GM12872 (cell line): ENCODE measurements at regions not wholly inside any gene's neighbourhood (a gene's known extent, or its start where the extent isn't known, plus 50 kb on each side); places are given as distances from the start of the nearest gene placed in this dataset.

Experiments
- TF ChIP-seq, protein P1 (sequence below): IDR thresholded peaks from 3 replicates; pipeline ENCODE4 v1.5.1; 2011; ENCODE audit warnings: low read depth, mild to moderate bottlenecking, low read length, moderate library complexity; ENCODE audit not compliant: insufficient read depth

DNA sequence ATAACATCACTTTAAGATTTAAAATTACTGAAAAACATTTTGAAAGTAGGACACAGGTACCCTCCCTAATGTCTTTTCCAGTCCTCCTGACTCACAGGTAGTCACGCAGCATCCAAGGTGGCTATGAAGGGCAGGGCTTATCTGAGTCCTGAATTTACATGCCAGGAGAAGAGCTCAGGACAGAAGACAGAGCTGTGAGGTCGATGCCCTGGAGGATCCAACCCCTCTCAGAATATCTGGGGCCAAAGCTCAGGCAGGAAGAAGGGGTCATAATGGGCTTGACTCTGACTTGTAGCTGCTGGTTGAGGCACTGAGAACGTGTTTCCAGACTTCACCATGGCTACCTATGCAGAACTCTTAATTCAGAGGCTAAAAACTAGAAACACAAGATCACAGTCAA, 177.5 kb downstream of the AASDH start:
- TF ChIP-seq, protein P1, sequence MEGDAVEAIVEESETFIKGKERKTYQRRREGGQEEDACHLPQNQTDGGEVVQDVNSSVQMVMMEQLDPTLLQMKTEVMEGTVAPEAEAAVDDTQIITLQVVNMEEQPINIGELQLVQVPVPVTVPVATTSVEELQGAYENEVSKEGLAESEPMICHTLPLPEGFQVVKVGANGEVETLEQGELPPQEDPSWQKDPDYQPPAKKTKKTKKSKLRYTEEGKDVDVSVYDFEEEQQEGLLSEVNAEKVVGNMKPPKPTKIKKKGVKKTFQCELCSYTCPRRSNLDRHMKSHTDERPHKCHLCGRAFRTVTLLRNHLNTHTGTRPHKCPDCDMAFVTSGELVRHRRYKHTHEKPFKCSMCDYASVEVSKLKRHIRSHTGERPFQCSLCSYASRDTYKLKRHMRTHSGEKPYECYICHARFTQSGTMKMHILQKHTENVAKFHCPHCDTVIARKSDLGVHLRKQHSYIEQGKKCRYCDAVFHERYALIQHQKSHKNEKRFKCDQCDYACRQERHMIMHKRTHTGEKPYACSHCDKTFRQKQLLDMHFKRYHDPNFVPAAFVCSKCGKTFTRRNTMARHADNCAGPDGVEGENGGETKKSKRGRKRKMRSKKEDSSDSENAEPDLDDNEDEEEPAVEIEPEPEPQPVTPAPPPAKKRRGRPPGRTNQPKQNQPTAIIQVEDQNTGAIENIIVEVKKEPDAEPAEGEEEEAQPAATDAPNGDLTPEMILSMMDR, result no peak

DNA sequence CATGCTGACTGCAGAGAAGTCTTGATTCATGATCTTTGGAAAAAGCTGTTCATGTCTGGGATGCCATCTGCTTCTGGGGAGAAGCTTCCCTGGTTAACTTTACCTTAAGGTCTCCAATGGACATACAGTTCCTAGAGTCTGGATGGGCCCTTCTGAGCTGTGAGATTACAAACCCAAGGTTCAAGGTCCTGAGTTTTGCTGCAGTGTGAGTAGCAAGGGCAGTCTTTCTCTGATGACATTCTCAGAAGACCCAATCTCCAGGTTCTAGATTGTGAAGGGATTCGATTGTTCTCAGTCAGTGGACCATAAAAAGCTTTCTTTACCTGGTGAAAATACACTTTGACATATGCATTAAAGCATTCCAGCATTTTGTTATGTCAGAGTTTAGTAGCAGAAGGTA, 179.2 kb downstream of the AASDH start:
- TF ChIP-seq, protein P1, result no peak

DNA sequence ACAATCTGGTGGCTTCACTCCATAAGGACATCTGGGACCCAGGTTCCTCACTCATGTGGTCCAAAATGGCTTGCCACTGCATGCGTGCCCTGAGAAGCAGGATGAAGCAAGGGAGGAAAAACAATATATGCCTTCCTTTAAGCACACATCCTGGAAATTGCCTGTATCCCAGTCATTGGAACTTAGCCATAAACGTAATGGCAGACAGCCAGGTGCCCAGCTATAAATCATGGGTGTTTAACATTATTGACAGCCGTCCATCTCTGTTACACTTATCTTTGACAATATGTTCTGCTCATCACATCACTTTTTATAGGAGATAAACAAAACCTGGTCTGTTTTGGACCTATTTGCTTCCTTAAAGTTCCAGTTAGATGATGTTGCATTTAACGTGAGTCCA, 181.0 kb downstream of the AASDH start:
- TF ChIP-seq, protein P1, result no peak

DNA sequence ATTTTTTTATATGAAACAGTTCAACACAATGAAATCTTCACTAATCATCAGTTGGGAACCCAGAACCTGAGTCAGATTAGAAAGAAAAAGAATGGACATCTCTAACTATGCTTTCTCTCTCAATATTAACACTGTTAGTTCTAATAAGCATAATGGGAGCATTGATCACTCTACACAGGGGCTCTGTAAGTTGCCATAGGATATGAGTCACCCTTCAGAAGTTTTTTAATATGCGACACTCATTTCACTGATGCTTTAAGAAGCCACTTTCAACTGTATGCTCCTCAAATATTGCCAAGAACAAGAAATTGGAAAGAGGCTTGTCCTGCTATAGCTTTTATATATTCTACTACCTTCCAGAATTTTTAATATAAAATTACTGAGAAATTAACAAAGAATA, 187.0 kb downstream of the AASDH start:
- TF ChIP-seq, protein P1, result no peak

DNA sequence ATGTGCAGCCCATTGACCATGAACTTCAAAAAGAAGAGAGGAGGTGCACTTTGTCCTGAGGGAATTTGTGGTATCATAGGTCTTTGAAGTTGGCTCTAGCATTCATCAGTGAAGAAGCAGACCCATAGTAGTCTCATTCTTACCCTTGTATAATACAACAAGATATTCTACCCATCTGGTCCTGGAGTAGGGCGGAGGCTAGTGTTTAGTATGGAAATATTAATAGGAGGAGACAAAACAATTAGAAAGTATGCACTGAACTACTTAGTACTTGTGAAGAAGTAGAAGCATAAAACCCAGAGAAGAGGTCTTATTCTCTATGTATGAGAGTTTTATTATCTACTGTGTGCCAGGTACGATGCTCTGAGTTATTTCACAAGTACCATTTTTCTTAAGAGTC, 189.0 kb downstream of the AASDH start:
- TF ChIP-seq, protein P1, result no peak

DNA sequence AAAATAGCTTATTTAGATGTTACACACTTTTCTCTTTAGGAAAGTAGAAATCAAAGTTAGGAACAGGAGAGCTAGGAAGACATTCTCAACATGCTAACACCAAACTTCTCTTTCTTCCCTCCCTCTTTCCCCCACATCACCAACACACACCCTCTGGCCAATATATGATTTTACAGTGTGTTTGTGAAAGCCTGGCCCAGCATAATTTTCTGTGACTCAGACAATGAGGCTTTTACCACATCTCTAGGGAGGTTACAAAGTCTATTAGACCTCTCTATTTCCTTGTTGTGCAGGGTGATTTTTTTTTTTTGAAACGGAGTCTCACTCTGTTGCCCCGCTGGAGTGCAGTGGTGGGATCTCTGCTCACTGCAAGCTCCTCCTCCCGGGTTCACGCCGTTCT, 189.9 kb downstream of the AASDH start:
- TF ChIP-seq, protein P1, result no peak

DNA sequence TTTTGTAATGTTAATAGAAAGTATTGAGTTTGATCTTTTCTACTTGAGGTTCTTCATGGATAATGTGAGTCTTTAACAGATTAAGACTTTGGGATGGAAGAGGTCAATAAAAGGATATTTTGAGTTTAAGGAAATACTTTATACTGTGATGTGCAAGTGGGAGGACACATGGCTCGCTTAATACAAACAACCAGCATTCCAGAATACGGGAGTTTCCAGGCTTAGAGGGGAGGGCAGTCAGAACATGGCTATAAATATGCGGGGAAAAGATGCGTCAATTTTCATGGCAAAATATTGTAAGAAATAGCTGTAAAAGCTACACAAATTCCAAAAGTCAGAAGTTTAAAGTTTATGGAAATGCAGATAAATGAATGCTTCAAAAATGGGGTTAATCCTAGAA, 192.3 kb downstream of the AASDH start:
- TF ChIP-seq, protein P1, result no peak

DNA sequence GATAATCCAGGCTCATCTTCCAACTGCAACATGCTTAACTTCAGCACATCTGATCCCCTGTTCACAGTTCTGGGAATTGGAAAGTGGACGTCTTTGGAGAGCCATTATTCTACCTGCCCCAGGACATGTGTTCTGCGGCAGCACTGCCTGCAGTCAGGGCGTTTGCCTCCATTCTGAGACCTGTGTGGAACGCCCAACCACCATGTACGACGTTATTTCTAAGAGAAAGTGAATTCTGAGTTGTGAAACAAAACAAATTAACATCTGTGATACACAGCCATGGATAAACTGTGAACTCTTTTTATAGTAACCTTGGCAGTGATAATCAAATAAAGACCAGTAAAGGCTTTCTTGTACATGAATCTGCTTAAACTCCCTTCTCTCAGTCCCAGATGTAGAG, 195.8 kb downstream of the AASDH start:
- TF ChIP-seq, protein P1, result no peak
